ENCODE measurements at regions not wholly inside any gene's neighbourhood (a gene's known extent, or its start where the extent isn't known, plus 50 kb on each side); places are given as distances from the start of the nearest gene placed in this dataset.

GRCh38 chr2:150609831-150610582 lies 122.5 kb upstream of the RND3 start (continued):
- TF ChIP-seq FOXP4 (CRISPR knock-in tag; IDR thresholded peaks at IDR 0.05) = no peak
- no peak for TF ChIP-seq SMAD4 (CRISPR knock-in tag; IDR thresholded peaks at IDR 0.05)

- Mint-ChIP-seq H3K36me3 (peaks cover 3% of the 10 kb centered on the region; the same call in 1 of the 2 replicates), H3K4me1 (peaks cover 32% of the 10 kb centered on the region), H3K27me3 (ENCODE audit: low read depth) (no peaks in the 10 kb centered on the region), H3K9me3 (peaks cover 3% of the 10 kb centered on the region; the same call in 1 of the 2 replicates), H3K4me3 (no peak overlapping the region), H3K27ac (no peak overlapping the region)
- no peak for TF ChIP-seq ZNF425 (CRISPR knock-in tag; conservative IDR thresholded peaks at IDR 0.05)
- DNase-seq (ENCODE audit: low spot score) = no peak
- ATAC-seq = no peak
- ChIA-PET POLR2A (no interaction called here), CTCF (no interaction called here)
Measured at GRCh38 chr2:150608341-150608740, 120.9 kb upstream of the RND3 start.

- peaks cover 3% of the 10 kb centered on the region; the same call in 1 of the 2 replicates for H3K9me3 Mint-ChIP-seq
- no peak overlapping the region for H3K27ac Mint-ChIP-seq
- DNase-seq (ENCODE audit: low spot score) (no peak), ATAC-seq (no peak)
- TF ChIP-seq PRRX2 (CRISPR knock-in tag; IDR thresholded peaks at IDR 0.05) = no peak
- no peak for TF ChIP-seq ZSCAN18 (CRISPR knock-in tag; IDR thresholded peaks at IDR 0.05)
- no peak for TF ChIP-seq MYBL2 (CRISPR knock-in tag; IDR thresholded peaks at IDR 0.05)
- no peak for TF ChIP-seq MXD4 (CRISPR knock-in tag; IDR thresholded peaks at IDR 0.05; ENCODE audit: borderline replicate concordance)
- TF ChIP-seq CREM (CRISPR knock-in tag; IDR thresholded peaks at IDR 0.05) = no peak
- TF ChIP-seq ZNF281 (CRISPR knock-in tag; IDR thresholded peaks at IDR 0.05) = no peak
- TF ChIP-seq E2F1 (CRISPR knock-in tag; IDR thresholded peaks at IDR 0.05) = no peak
- TF ChIP-seq NFATC4 (CRISPR knock-in tag; IDR thresholded peaks at IDR 0.05) = no peak
- TF ChIP-seq RELA (CRISPR knock-in tag; IDR thresholded peaks at IDR 0.05; ENCODE audit: borderline replicate concordance) = no peak
- TF ChIP-seq ATF2 (CRISPR knock-in tag; IDR thresholded peaks at IDR 0.05; ENCODE audit: borderline replicate concordance, low read depth) = no peak
- TF ChIP-seq SP1 (CRISPR knock-in tag; conservative IDR thresholded peaks at IDR 0.05) = no peak
- no peak for TF ChIP-seq ZNF138 (CRISPR knock-in tag; conservative IDR thresholded peaks at IDR 0.05)
- TF ChIP-seq USF2 (CRISPR knock-in tag; IDR thresholded peaks at IDR 0.05) = no peak
- peaks cover 24% of the 10 kb centered on the region for H3K4me1 Mint-ChIP-seq
- peaks cover 3% of the 10 kb centered on the region; the same call in 1 of the 2 replicates for H3K36me3 Mint-ChIP-seq
- no peaks in the 10 kb centered on the region for H3K27me3 Mint-ChIP-seq (ENCODE audit: low read depth)
- POLR2A ChIA-PET = no interaction called here
- CTCF ChIA-PET = no interaction called here
- H3K4me3 Mint-ChIP-seq = no peak overlapping the region
Measured at GRCh38 chr2:150607390-150607811, 119.9 kb upstream of the RND3 start.

Data from WTC11 (cell line).